ENCODE measurements at regions not wholly inside any gene's neighbourhood (a gene's known extent, or its start where the extent isn't known, plus 50 kb on each side); places are given as distances from the start of the nearest gene placed in this dataset.

DNA sequence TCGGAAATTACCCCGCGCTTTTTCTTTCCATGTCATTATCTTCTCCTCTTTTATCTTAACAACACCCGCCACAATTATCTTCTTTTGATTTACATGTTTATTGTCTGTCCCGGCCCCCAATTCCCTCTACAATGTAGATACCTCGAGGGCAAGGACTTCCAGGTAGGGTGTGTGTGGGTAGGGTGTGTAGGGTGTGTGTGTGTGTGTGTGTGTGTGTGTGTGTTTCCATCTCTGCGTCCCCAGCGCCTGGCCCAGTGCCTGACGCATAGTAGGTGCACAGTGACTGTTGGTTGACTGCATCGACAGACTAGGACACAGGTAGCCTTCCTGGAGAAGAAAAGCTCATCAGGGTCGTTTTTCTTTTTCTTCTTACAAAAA is 103.1 kb downstream of the UCHL1 start:
- H3K36me3 ChIP-seq (ENCODE audit: control insufficient read depth, insufficient read depth, low read length), result no peaks in the 10 kb centered on the region
- H3K9me3 ChIP-seq (ENCODE audit: control insufficient read depth, insufficient read depth, low read depth, low read length), result no peaks in the 10 kb centered on the region
- H3K27me3 ChIP-seq (ENCODE audit: control insufficient read depth, insufficient read depth, low read length), result peaks cover 9% of the 10 kb centered on the region
- TF ChIP-seq, protein P1, sequence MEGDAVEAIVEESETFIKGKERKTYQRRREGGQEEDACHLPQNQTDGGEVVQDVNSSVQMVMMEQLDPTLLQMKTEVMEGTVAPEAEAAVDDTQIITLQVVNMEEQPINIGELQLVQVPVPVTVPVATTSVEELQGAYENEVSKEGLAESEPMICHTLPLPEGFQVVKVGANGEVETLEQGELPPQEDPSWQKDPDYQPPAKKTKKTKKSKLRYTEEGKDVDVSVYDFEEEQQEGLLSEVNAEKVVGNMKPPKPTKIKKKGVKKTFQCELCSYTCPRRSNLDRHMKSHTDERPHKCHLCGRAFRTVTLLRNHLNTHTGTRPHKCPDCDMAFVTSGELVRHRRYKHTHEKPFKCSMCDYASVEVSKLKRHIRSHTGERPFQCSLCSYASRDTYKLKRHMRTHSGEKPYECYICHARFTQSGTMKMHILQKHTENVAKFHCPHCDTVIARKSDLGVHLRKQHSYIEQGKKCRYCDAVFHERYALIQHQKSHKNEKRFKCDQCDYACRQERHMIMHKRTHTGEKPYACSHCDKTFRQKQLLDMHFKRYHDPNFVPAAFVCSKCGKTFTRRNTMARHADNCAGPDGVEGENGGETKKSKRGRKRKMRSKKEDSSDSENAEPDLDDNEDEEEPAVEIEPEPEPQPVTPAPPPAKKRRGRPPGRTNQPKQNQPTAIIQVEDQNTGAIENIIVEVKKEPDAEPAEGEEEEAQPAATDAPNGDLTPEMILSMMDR (IDR thresholded peaks at IDR 0.05), result no peak
- no peak for TF ChIP-seq POLR2AphosphoS5 (IDR thresholded peaks at IDR 0.05; ENCODE audit: low read depth, low read length)
- TF ChIP-seq SIN3A (IDR thresholded peaks at IDR 0.05; ENCODE audit: borderline replicate concordance, insufficient read depth, low read depth, low read length), result no peak
- TF ChIP-seq, protein P2, sequence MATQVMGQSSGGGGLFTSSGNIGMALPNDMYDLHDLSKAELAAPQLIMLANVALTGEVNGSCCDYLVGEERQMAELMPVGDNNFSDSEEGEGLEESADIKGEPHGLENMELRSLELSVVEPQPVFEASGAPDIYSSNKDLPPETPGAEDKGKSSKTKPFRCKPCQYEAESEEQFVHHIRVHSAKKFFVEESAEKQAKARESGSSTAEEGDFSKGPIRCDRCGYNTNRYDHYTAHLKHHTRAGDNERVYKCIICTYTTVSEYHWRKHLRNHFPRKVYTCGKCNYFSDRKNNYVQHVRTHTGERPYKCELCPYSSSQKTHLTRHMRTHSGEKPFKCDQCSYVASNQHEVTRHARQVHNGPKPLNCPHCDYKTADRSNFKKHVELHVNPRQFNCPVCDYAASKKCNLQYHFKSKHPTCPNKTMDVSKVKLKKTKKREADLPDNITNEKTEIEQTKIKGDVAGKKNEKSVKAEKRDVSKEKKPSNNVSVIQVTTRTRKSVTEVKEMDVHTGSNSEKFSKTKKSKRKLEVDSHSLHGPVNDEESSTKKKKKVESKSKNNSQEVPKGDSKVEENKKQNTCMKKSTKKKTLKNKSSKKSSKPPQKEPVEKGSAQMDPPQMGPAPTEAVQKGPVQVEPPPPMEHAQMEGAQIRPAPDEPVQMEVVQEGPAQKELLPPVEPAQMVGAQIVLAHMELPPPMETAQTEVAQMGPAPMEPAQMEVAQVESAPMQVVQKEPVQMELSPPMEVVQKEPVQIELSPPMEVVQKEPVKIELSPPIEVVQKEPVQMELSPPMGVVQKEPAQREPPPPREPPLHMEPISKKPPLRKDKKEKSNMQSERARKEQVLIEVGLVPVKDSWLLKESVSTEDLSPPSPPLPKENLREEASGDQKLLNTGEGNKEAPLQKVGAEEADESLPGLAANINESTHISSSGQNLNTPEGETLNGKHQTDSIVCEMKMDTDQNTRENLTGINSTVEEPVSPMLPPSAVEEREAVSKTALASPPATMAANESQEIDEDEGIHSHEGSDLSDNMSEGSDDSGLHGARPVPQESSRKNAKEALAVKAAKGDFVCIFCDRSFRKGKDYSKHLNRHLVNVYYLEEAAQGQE (IDR thresholded peaks at IDR 0.05; ENCODE audit: insufficient read depth in 1 of 2, low read depth in 2 of 2, low read length in 1 of 2), result no peak
- TF ChIP-seq TCF7L2 (IDR thresholded peaks at IDR 0.05; ENCODE audit: low read depth, low read length), result no peak
- H3K4me1 ChIP-seq (ENCODE audit: control insufficient read depth, insufficient read depth, low read length), result no peaks in the 10 kb centered on the region
- ATAC-seq (no peak), DNase-seq (ENCODE audit: low read depth, low spot score) (no peak)
- in situ Hi-C loops (cut with HindIII; ENCODE audit: low pct_unique_long_range_greater_than_20kb, low sequenced_read_pairs) (no loop called here), intact Hi-C loops (cut with micrococcal nuclease; ENCODE audit: unreplicated experiment) (no loop called here)
- ChIA-PET CTCF (no interaction called here), POLR2A (no interaction called here)
- H3K4me3 ChIP-seq (ENCODE audit: low read depth in 2 of 2, low read length in 2 of 2), result peak overlapping the region; percentile 41 to 43
- no peak overlapping the region for H3K27ac ChIP-seq (ENCODE audit: low read length)
- no TSS peak for BruUV-seq (replicated peaks)

DNA sequence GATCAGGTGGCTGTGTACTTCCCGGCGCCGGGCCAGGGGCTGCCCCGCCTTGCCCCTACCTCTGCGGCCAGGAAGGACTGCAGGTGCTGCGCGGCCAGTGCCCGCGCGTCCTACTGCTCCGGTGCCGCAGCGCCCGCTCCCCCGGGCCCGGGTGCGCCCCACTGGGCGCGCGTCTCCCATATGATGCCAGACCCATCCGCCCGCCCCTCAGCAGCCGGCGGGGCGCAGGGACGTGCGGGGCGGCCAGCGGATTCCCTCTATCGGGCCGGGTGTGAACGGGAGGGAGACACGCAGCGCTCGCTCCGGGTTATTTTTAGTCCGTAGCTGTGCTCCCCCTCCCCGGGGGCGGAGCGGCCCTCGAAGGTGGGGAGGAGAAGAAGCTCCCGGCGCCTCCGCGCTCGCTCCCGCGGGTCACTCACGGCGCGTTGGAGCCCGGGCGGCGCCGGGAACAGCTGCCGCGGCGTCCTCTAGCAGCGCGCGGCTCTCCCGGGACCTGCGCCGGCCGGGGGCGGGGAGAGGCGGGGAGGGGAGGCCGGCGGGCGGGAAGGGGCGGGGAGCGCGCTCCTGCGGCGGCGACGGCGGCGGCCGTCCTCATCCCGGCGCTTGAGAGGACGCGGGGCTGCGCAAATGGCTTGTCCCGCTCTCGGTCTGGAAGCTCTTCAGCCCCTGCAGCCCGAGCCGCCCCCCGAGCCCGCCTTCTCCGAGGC is 103.6 kb downstream of the UCHL1 start:
- no peak for TF ChIP-seq TCF7L2 (IDR thresholded peaks at IDR 0.05; ENCODE audit: low read depth, low read length)
- TF ChIP-seq, protein P2 (IDR thresholded peaks at IDR 0.05; ENCODE audit: insufficient read depth in 1 of 2, low read depth in 2 of 2, low read length in 1 of 2), result no peak
- TF ChIP-seq, protein P1 (IDR thresholded peaks at IDR 0.05), result no peak
- TF ChIP-seq POLR2AphosphoS5 (IDR thresholded peaks at IDR 0.05; ENCODE audit: low read depth, low read length), result no peak
- no peak for TF ChIP-seq SIN3A (IDR thresholded peaks at IDR 0.05; ENCODE audit: borderline replicate concordance, insufficient read depth, low read depth, low read length)
- intact Hi-C loops (cut with micrococcal nuclease; ENCODE audit: unreplicated experiment) (no loop called here), in situ Hi-C loops (cut with HindIII; ENCODE audit: low pct_unique_long_range_greater_than_20kb, low sequenced_read_pairs) (no loop called here)
- no peaks in the 10 kb centered on the region for H3K4me1 ChIP-seq (ENCODE audit: control insufficient read depth, insufficient read depth, low read length)
- ChIA-PET CTCF (no interaction called here), POLR2A (no interaction called here)
- peak; percentile 89 for ATAC-seq
- no peak overlapping the region for H3K27ac ChIP-seq (ENCODE audit: low read length)
- no peaks in the 10 kb centered on the region for H3K36me3 ChIP-seq (ENCODE audit: control insufficient read depth, insufficient read depth, low read length)
- no TSS peak for BruUV-seq (replicated peaks)
- H3K9me3 ChIP-seq (ENCODE audit: control insufficient read depth, insufficient read depth, low read depth, low read length), result no peaks in the 10 kb centered on the region
- no peak for DNase-seq (ENCODE audit: low read depth, low spot score)
- peak overlapping the region; percentile 41 to 44 for H3K4me3 ChIP-seq (ENCODE audit: low read depth in 2 of 2, low read length in 2 of 2)
- peaks cover 9% of the 10 kb centered on the region for H3K27me3 ChIP-seq (ENCODE audit: control insufficient read depth, insufficient read depth, low read length)

Measured in Panc1 (cell line).